Peyer's patch (tissue), 4 donors: ENCODE measurements at regions not wholly inside any gene's neighbourhood (a gene's known extent, or its start where the extent isn't known, plus 50 kb on each side); places are given as distances from the start of the nearest gene placed in this dataset.

Source experiments
- POLR2A ChIP-seq, 2 donors: fragments of 450-650 bp; IDR thresholded peaks; one replicate each; pipeline ENCODE4 v1.5.1; 2017; ENCODE audit warnings: antibody characterized with exemption in 2 of 2, mild to moderate bottlenecking in 2 of 2, moderate library complexity in 2 of 2
- TF ChIP-seq, protein P1 (sequence below), 6 experiments: fragments of 450-650 bp in 4 of 6; fragments of 200-600 bp in 2 of 6; sonication (generic) in 1 of 6; IDR thresholded peaks; one replicate each; pipeline ENCODE4 v1.5.1; 2017 to 2019; ENCODE audit warnings: antibody characterized with exemption in 6 of 6, mild to moderate bottlenecking in 3 of 6, moderate library complexity in 1 of 6

DNA sequence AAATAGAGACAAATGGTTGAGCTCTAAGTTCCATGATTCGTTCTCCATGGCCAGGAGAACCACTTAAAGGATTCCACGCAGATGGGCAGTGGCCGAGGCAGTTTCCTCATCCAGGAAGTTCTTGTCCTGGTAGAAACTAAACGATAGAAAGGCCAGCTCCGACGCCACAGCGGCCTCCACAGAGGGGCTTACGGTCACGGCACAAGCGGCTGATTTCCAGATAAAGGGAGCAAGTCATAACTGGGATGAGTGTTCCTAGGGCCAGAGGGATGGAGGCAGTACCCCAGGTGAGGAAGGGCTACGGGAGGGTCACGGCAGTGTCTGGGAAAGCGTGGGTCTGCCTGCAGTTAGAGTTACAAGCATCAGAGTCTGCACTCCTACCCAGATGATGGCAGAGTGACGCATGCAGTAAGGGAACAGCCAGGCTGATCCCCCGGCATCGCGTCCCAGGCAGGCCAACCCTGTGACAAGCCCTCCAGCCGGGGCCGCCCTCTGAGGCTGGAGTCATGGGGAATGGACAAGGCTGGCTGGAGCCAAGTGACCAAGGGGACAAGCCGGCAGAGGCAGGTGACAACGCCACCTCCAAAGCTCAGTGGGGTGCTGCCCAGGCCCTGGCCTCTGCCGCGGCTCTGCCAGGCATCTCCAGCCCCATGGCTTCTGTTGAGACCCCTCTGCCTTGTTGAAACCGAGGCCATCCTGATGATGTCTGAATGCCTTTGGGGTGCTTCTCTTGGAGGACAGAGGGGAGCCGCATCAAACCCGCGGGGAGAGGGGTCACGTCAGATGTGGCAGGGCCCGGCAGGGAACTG is 475.1 kb downstream of the BRD1 start:
- TF ChIP-seq POLR2A (IDR thresholded peaks at IDR 0.05) = no peak
- TF ChIP-seq, protein P1, sequence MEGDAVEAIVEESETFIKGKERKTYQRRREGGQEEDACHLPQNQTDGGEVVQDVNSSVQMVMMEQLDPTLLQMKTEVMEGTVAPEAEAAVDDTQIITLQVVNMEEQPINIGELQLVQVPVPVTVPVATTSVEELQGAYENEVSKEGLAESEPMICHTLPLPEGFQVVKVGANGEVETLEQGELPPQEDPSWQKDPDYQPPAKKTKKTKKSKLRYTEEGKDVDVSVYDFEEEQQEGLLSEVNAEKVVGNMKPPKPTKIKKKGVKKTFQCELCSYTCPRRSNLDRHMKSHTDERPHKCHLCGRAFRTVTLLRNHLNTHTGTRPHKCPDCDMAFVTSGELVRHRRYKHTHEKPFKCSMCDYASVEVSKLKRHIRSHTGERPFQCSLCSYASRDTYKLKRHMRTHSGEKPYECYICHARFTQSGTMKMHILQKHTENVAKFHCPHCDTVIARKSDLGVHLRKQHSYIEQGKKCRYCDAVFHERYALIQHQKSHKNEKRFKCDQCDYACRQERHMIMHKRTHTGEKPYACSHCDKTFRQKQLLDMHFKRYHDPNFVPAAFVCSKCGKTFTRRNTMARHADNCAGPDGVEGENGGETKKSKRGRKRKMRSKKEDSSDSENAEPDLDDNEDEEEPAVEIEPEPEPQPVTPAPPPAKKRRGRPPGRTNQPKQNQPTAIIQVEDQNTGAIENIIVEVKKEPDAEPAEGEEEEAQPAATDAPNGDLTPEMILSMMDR (IDR thresholded peaks at IDR 0.05) = no peak
